Vagina (tissue), 2 donors: ENCODE measurements at regions not wholly inside any gene's neighbourhood (a gene's known extent, or its start where the extent isn't known, plus 50 kb on each side); places are given as distances from the start of the nearest gene placed in this dataset.

Experiments
- CTCF ChIP-seq, 3 experiments: fragments of 450-650 bp in 2 of 3; fragments of 200-600 bp in 1 of 3; sonication (generic) in 1 of 3; IDR thresholded peaks; one replicate each; pipeline ENCODE4 v1.5.1; 2017 to 2019; ENCODE audit warnings: antibody characterized with exemption in 3 of 3, mild to moderate bottlenecking in 2 of 3, moderate library complexity in 2 of 3
- POLR2A ChIP-seq, 2 donors: fragments of 450-650 bp; IDR thresholded peaks; one replicate each; pipeline ENCODE4 v1.6.1; 2017; ENCODE audit warnings: antibody characterized with exemption in 2 of 2, mild to moderate bottlenecking in 2 of 2, moderate library complexity in 2 of 2

- TF ChIP-seq CTCF (IDR thresholded peaks at IDR 0.05) (no peak), POLR2A (IDR thresholded peaks at IDR 0.05) (no peak)
These were observed 611.0 kb downstream of the NSUN3 start for GRCh38 chr3:94673876-94674275.
